Naive thymus-derived CD4-positive, alpha-beta T cell (primary cell): ENCODE measurements at regions not wholly inside any gene's neighbourhood (a gene's known extent, or its start where the extent isn't known, plus 50 kb on each side); places are given as distances from the start of the nearest gene placed in this dataset.

Experiments
- ATAC-seq: fragments of 150-1000 bp; cut with Tn5 transposase; 2 replicates; pipeline ENCODE4 v1.10.0; 2021; ENCODE audit warnings: mild to moderate bottlenecking, moderate library complexity
- CTCF ChIA-PET: fragments of 350-600 bp; sonication (Branson Sonifier 250); formaldehyde crosslinking; loops from one replicate; lab custom pipeline; 2021; ENCODE audit warnings: antibody characterized with exemption; lab: Charles Lee
- POLR2A ChIA-PET: fragments of 350-600 bp; sonication (Branson Sonifier 250); formaldehyde crosslinking; loops from one replicate; lab custom pipeline; 2021; ENCODE audit warnings: antibody characterized with exemption, inconsistent platforms; lab: Charles Lee
- DNase-seq, 9 donors: peaks; one replicate each; pipeline versions ENCODE4 v3.0.0 to v3.0.0-alpha.2; 2020 to 2022; ENCODE audit warnings: mixed read lengths in 1 of 9
- H3K27ac ChIP-seq: one replicate; pipeline ENCODE4 v1.7.0; 2013; ENCODE audit warnings: mild to moderate bottlenecking, low read depth, low read length, moderate library complexity
- H3K27me3 ChIP-seq, 2 donors: one replicate each; pipeline ENCODE4 v1.7.0; 2013; ENCODE audit warnings: low read length in 2 of 2, mild to moderate bottlenecking in 2 of 2, moderate library complexity in 2 of 2; ENCODE audit not compliant: control insufficient read depth in 2 of 2, insufficient read depth in 2 of 2
- H3K36me3 ChIP-seq, 3 experiments: 1 replicate in 2 of 3; 2 replicates in 1 of 3; pipeline ENCODE4 v1.7.0; 2013; ENCODE audit warnings: low read length in 3 of 3, mild to moderate bottlenecking in 3 of 3, moderate library complexity in 1 of 3; ENCODE audit not compliant: insufficient read depth in 3 of 3, control insufficient read depth in 2 of 3
- H3K4me1 ChIP-seq, 2 donors: one replicate each; pipeline ENCODE4 v1.7.0; 2013; ENCODE audit warnings: low read length in 2 of 2, mild to moderate bottlenecking in 2 of 2, moderate library complexity in 1 of 2; ENCODE audit not compliant: control insufficient read depth in 2 of 2, insufficient read depth in 2 of 2
- H3K4me3 ChIP-seq: 2 replicates; pipeline ENCODE4 v1.7.0; 2013; ENCODE audit warnings: mild to moderate bottlenecking, low read length
- H3K9me3 ChIP-seq, 3 experiments: 1 replicate in 2 of 3; 2 replicates in 1 of 3; pipeline ENCODE4 v1.7.0; 2013; ENCODE audit warnings: low read length in 3 of 3; ENCODE audit not compliant: control insufficient read depth in 2 of 3
- H3K27ac Mint-ChIP-seq, 9 donors: one replicate each; pipeline ENCODE4 v1.8.0; 2020 to 2022; ENCODE audit warnings: mixed read lengths in 9 of 9, mild to moderate bottlenecking in 8 of 9, moderate library complexity in 5 of 9, inconsistent platforms in 2 of 9
- H3K27me3 Mint-ChIP-seq, 5 donors: one replicate each; pipeline ENCODE4 v1.8.0; 2021 to 2022; ENCODE audit warnings: mixed read lengths in 5 of 5, mild to moderate bottlenecking in 1 of 5
- H3K36me3 Mint-ChIP-seq, 5 donors: one replicate each; pipeline ENCODE4 v1.8.0; 2020 to 2022; ENCODE audit warnings: mixed read lengths in 5 of 5, mild to moderate bottlenecking in 3 of 5, inconsistent platforms in 1 of 5
- H3K4me1 Mint-ChIP-seq, 7 donors: one replicate each; pipeline ENCODE4 v1.8.0; 2020 to 2022; ENCODE audit warnings: mixed read lengths in 7 of 7, mild to moderate bottlenecking in 3 of 7, inconsistent platforms in 1 of 7
- H3K4me3 Mint-ChIP-seq, 10 donors: one replicate each; pipeline ENCODE4 v1.8.0; 2020 to 2022; ENCODE audit warnings: mild to moderate bottlenecking in 10 of 10, mixed read lengths in 10 of 10, moderate library complexity in 6 of 10, inconsistent platforms in 2 of 10
- H3K9me3 Mint-ChIP-seq, 11 donors: one replicate each; pipeline ENCODE4 v1.8.0; 2020 to 2022; ENCODE audit warnings: mixed read lengths in 11 of 11, mild to moderate bottlenecking in 4 of 11, inconsistent platforms in 1 of 11, moderate library complexity in 1 of 11
- intact Hi-C, 2 donors: fragments of 100-400 bp; cut with micrococcal nuclease; formaldehyde crosslinking; loops; one replicate each; pipeline ENCODE4 v1.15.1; 2023

DNA sequence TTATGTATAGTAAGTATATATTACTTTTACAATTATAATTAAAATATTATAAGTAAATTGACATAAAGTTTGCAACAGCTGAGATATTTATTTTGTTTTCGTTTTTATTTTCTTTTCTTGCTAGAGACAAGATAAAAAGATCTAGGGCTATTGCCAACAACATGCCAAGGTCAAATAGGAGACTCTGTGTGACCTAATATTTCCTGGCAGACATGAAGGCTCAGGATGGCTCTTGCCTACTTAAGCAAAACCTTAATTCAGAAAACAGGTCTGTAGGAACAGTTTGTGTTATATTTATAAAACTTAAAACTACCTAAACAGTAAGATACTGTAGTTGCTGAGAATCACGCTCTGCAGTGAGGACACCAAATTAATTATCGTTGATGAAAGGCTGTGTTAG, 145.2 kb downstream of the RFC3 start:
- intact Hi-C loops: no loop called here
- H3K27me3 Mint-ChIP-seq: no peaks in the 10 kb centered on the region
- H3K9me3 Mint-ChIP-seq: peaks cover 0 to 8% (median 0%) of the 10 kb centered on the region in 11 donors
- no peaks in the 10 kb centered on the region for H3K4me1 Mint-ChIP-seq
- DNase-seq (no peak), ATAC-seq (no peak)
- Histone ChIP-seq H3K36me3 (no peaks in the 10 kb centered on the region), H3K4me3 (no peak overlapping the region), H3K4me1 (no peaks in the 10 kb centered on the region), H3K9me3 (peaks cover 0 to 4% (median 0%) of the 10 kb centered on the region in 3 experiments), H3K27ac (no peak overlapping the region), H3K27me3 (no peaks in the 10 kb centered on the region)
- peaks cover 0 to 8% (median 3%) of the 10 kb centered on the region in 5 donors for H3K36me3 Mint-ChIP-seq
- CTCF ChIA-PET: no interaction called here
- H3K27ac Mint-ChIP-seq: no peak overlapping the region
- POLR2A ChIA-PET: no interaction called here
- no peak overlapping the region for H3K4me3 Mint-ChIP-seq

DNA sequence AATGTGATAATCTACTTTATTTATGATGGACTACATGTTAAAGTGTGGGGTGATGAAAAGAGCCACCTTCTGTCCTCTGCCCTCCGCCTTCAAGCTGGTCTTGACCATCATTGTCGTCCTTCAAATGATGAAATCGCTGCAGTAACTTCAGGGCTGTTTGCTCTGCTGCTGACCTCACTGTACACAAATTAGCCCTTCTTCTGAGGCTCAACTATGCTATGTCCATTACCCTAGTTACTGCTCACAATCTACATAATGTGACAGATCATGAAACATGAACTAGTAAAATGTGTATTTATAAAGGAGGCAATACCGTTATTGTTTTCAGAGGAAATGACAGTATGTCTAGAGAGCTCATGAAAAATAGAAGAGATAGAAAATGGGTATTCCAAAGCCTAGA, 145.9 kb downstream of the RFC3 start:
- DNase-seq (no peak), ATAC-seq (no peak)
- intact Hi-C loops: no loop called here
- no peaks in the 10 kb centered on the region for H3K4me1 Mint-ChIP-seq
- H3K27me3 ChIP-seq: no peaks in the 10 kb centered on the region
- peaks cover 0 to 4% (median 0%) of the 10 kb centered on the region in 3 experiments for H3K9me3 ChIP-seq
- ChIA-PET CTCF (no interaction called here), POLR2A (no interaction called here)
- no peak overlapping the region for H3K27ac ChIP-seq
- H3K4me3 Mint-ChIP-seq: no peak overlapping the region
- H3K36me3 Mint-ChIP-seq: peaks cover 0 to 8% (median 3%) of the 10 kb centered on the region in 5 donors
- H3K4me3 ChIP-seq: no peak overlapping the region
- H3K4me1 ChIP-seq: no peaks in the 10 kb centered on the region
- no peaks in the 10 kb centered on the region for H3K36me3 ChIP-seq
- H3K27me3 Mint-ChIP-seq: no peaks in the 10 kb centered on the region
- no peak overlapping the region for H3K27ac Mint-ChIP-seq
- H3K9me3 Mint-ChIP-seq: peaks cover 0 to 8% (median 0%) of the 10 kb centered on the region in 11 donors

DNA sequence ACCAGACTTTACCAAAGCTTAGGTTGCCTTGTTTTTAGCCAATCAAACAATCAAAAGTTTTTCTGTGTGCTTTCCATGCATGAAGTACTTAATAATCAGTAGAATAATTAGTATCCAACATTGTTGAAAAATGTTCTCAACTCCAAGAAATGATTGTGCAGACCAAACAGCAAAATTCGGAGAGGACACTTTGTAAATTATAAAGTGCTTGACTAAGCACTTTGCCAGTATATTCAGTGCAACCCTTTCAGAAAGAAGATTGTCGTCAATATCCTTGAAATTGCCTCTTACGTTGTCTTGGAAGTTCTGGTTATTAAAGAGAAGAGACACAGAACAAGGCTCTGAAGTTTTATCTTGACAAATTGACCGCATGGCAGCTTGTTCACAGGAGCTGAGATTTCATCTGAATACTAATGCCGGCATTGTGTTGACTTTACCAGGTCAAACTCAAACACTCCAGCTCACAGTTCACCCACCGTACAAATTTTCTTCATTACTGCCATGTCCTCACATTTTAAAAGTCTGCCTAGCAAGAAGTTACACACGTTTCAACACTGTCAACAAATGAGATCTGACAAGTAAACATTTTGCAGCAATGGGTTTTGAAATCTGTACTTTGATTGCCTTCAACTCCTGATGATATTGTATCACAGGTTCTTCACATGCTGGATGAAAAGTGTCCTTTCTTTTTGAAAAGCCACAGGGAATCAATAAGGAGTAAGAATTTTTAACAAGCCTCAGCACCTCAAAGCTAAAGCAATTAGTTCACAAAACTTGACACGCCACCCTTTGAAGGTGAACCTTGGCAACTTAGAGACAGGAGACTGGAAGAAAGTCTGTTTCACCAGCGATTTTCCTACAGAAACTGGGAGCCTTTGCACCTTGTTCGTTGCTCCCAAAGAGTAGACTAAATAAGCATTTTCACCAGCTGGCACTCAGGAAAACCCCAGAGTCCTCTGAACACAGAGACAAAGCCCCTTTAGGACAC, 150.9 kb downstream of the RFC3 start:
- CTCF ChIA-PET: no interaction called here
- DNase-seq (no peak), ATAC-seq (no peak)
- Histone ChIP-seq H3K4me3 (no peak overlapping the region), H3K27ac (no peak overlapping the region), H3K9me3 (peaks cover 0 to 2% (median 0%) of the 10 kb centered on the region in 3 experiments), H3K4me1 (no peaks in the 10 kb centered on the region), H3K27me3 (no peaks in the 10 kb centered on the region), H3K36me3 (no peaks in the 10 kb centered on the region)
- H3K27ac Mint-ChIP-seq: no peak overlapping the region
- intact Hi-C loops: no loop called here
- peaks cover 0 to 17% (median 5%) of the 10 kb centered on the region in 11 donors for H3K9me3 Mint-ChIP-seq
- no peak overlapping the region for H3K4me3 Mint-ChIP-seq
- peaks cover 0 to 3% (median 2%) of the 10 kb centered on the region in 5 donors for H3K36me3 Mint-ChIP-seq
- H3K27me3 Mint-ChIP-seq: no peaks in the 10 kb centered on the region
- POLR2A ChIA-PET: no interaction called here
- no peaks in the 10 kb centered on the region for H3K4me1 Mint-ChIP-seq

DNA sequence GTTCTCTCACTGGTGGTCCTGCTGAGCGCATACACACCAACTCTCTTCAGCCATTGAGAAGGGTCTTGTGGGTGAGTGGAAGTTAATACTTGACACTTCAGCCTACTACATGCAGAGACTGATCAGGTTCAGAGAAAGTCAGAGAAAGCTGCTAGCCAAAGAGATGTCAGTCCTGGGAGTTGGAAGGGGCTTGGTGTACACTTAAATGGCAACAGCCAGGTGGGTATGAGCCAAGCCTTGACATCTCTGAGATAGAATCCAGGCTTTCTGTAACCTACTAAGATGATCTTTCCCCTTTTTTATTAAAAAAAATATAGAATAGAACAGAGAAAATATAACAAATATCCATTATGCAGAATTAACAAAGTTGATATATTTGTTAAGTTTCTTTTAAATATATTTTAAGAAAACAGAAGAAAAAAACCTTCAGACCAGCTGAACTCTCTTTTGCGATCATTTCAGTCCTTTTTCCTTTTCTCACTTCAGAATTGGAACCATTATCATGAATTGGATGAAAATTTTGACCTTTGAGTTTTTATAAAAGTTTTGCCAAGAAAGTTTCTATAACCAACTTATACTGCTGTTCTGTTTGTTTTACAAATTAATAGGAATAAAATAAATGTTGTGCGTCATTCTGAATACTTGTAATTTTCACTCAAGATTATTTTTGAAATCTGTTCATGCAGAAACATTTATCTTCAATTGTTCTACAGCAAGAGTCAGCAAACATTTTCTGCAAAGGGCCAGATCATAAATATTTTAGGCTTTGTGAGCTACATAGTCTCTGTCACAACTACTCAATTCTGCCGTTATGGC, 153.0 kb downstream of the RFC3 start:
- no peaks in the 10 kb centered on the region for H3K9me3 ChIP-seq
- ChIA-PET POLR2A (no interaction called here), CTCF (no interaction called here)
- H3K27me3 ChIP-seq: no peaks in the 10 kb centered on the region
- DNase-seq: no peak
- no peak overlapping the region for H3K27ac ChIP-seq
- no peak overlapping the region for H3K4me3 ChIP-seq
- no peaks in the 10 kb centered on the region for H3K36me3 ChIP-seq
- no peak overlapping the region for H3K4me3 Mint-ChIP-seq
- no peaks in the 10 kb centered on the region for H3K27me3 Mint-ChIP-seq
- no peaks in the 10 kb centered on the region for H3K4me1 ChIP-seq
- H3K9me3 Mint-ChIP-seq: peaks cover 0 to 11% (median 3%) of the 10 kb centered on the region in 11 donors
- intact Hi-C loops: no loop called here
- no peak overlapping the region for H3K27ac Mint-ChIP-seq
- peaks cover 0 to 3% (median 0%) of the 10 kb centered on the region in 5 donors for H3K36me3 Mint-ChIP-seq
- no peak for ATAC-seq
- no peaks in the 10 kb centered on the region for H3K4me1 Mint-ChIP-seq

DNA sequence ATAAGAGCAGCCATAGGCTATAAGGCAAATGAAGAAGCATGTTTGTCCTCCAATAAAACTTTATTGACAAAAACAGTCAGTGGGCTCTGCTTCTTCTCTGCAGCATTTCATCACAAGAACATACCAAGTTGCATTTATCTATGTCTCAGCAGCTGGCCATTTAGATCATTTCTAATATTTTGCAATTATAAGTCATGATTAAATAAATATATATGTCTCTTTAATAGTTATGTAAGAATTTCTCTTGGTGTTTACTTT, 153.5 kb downstream of the RFC3 start:
- H3K4me1 Mint-ChIP-seq: no peaks in the 10 kb centered on the region
- POLR2A ChIA-PET: no interaction called here
- no peak overlapping the region for H3K27ac Mint-ChIP-seq

DNA sequence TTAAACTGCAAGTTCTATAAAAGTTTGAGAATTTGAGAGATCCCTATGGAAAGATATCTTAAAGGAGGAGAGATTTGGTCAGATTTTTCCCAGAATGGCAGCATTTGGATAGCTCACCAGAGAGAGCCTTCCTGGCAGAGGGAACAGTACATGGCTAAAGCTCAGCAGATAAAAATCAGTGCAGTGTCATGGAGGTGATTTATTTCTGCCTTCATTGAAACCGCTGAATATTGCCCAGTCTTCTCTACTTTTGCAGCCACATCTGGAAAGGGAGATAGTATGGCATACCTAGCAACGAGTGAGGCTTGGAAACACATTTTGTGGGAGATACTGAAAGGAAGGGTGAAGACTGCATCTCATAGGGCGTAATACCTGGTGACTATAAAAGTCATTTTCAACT, 155.2 kb downstream of the RFC3 start:
- peaks cover 0 to 11% (median 3%) of the 10 kb centered on the region in 11 donors for H3K9me3 Mint-ChIP-seq
- H3K27me3 ChIP-seq: no peaks in the 10 kb centered on the region
- no peak overlapping the region for H3K4me3 ChIP-seq
- H3K27ac ChIP-seq: no peak overlapping the region
- ChIA-PET CTCF (no interaction called here), POLR2A (no interaction called here)
- intact Hi-C loops: no loop called here
- H3K36me3 ChIP-seq: no peaks in the 10 kb centered on the region
- no peaks in the 10 kb centered on the region for H3K36me3 Mint-ChIP-seq
- no peaks in the 10 kb centered on the region for H3K9me3 ChIP-seq
- H3K27ac Mint-ChIP-seq: no peak overlapping the region
- H3K4me3 Mint-ChIP-seq: no peak overlapping the region
- no peaks in the 10 kb centered on the region for H3K4me1 Mint-ChIP-seq
- ATAC-seq (no peak), DNase-seq (no peak)
- H3K27me3 Mint-ChIP-seq: no peaks in the 10 kb centered on the region
- H3K4me1 ChIP-seq: no peaks in the 10 kb centered on the region

More for the DNA sequence above, 153.5 kb downstream of the RFC3 start:
- H3K9me3 Mint-ChIP-seq: peaks cover 0 to 11% (median 3%) of the 10 kb centered on the region in 11 donors
- H3K36me3 Mint-ChIP-seq: no peaks in the 10 kb centered on the region
- no peak overlapping the region for H3K4me3 Mint-ChIP-seq
- intact Hi-C loops: no loop called here
- Histone ChIP-seq H3K27ac (no peak overlapping the region), H3K4me3 (no peak overlapping the region), H3K36me3 (no peaks in the 10 kb centered on the region), H3K9me3 (no peaks in the 10 kb centered on the region), H3K27me3 (no peaks in the 10 kb centered on the region), H3K4me1 (no peaks in the 10 kb centered on the region)
- H3K27me3 Mint-ChIP-seq: no peaks in the 10 kb centered on the region
- ATAC-seq (no peak), DNase-seq (no peak)
- CTCF ChIA-PET: no interaction called here
